ENCODE measurements at regions not wholly inside any gene's neighbourhood (a gene's known extent, or its start where the extent isn't known, plus 50 kb on each side); places are given as distances from the start of the nearest gene placed in this dataset.

DNA sequence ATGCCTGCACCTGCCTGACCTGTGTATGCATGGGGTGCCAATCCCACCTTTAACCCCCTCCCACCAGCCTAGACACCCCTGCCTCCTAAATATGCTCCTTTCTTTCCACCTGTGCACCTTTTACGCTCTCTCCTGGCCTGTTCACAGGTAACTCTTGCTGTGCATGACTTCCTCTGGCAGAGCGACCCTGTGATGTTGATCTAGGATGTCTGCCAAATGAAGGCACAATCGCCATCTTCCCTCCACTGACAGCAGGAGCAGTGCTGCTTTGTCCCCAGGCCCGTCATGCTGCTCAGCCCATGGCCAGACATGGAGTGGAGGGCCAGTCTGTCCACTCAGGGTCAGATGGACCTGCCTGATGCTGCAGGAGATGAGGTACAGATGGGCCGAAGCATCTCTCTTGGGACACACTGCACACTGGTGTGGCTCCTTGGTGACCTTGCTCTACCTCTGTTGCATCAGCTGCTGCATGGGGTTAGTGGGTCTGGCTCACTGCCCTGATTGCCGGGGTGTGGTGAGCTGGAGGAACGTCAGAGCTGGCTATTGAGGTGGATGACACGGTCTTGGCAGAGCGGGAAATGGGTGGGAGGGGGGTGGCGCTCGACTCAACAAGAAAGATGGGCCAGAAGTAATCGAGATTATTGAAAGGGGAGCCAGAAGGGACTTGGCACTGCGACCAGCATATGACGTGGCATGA, 101.7 kb upstream of the PITX1 start:
- Histone ChIP-seq H3K4me3 (ENCODE audit: low read length) (no peak overlapping the region), H3K9ac (ENCODE audit: low read length) (no peak overlapping the region), H3K27ac (ENCODE audit: low read length) (no peak overlapping the region), H3K27me3 (ENCODE audit: low read depth, low read length) (no peaks in the 10 kb centered on the region), H3K36me3 (replicated peaks; ENCODE audit: low read depth, low read length) (no peaks in the 10 kb centered on the region), H3K9me3 (ENCODE audit: insufficient read depth, low read length) (no peaks in the 10 kb centered on the region), H4K20me1 (ENCODE audit: insufficient read depth, low read length) (no peaks in the 10 kb centered on the region), H3K4me1 (ENCODE audit: low read length) (peaks cover 3% of the 10 kb centered on the region), H2AFZ (ENCODE audit: low read depth, low read length) (no peak overlapping the region), H3K4me2 (ENCODE audit: low read length) (no peak overlapping the region), H3K79me2 (ENCODE audit: low read length) (no peaks in the 10 kb centered on the region)
- TF ChIP-seq, protein P1, sequence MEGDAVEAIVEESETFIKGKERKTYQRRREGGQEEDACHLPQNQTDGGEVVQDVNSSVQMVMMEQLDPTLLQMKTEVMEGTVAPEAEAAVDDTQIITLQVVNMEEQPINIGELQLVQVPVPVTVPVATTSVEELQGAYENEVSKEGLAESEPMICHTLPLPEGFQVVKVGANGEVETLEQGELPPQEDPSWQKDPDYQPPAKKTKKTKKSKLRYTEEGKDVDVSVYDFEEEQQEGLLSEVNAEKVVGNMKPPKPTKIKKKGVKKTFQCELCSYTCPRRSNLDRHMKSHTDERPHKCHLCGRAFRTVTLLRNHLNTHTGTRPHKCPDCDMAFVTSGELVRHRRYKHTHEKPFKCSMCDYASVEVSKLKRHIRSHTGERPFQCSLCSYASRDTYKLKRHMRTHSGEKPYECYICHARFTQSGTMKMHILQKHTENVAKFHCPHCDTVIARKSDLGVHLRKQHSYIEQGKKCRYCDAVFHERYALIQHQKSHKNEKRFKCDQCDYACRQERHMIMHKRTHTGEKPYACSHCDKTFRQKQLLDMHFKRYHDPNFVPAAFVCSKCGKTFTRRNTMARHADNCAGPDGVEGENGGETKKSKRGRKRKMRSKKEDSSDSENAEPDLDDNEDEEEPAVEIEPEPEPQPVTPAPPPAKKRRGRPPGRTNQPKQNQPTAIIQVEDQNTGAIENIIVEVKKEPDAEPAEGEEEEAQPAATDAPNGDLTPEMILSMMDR (IDR thresholded peaks at IDR 0.05; ENCODE audit: low read depth, low read length), result no peak
- TF ChIP-seq EZH2phosphoT487 (IDR thresholded peaks at IDR 0.05; ENCODE audit: low read depth), result no peak

DNA sequence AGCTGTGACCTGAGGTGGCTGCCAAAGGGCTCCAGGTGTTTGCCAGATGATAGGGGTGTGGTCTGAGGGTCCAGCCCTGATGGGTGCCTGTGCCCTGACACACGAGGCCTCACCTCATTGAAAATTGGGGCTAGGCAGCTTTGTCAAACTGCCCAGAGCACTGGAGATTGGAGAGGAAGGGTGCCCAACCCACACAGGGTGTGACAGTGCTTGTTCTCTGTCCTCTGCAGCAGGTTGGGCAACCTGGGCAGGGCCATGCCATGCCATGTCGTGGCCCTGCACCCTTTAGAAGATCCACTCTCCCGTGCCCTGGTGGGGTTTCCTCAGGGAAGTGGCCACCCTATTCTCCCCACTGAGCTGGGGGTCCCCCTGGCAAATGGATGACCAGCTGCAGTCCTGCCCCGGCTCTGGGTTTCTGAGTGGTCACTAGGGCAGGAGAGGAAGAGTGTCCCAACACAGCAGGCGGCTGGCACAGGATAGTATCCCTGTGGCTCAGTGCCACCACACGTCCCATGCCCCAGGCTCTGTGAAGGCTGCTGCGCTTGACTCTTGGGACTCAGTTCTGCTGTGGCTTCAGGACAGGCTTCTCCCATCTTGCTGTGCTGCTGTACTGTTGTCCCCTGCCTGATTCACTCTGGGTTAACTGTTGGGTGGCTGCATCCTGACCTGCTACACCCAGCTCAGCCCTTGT, 100.8 kb upstream of the PITX1 start:
- Histone ChIP-seq H2AFZ (ENCODE audit: low read depth, low read length) (no peak overlapping the region), H3K4me2 (ENCODE audit: low read length) (no peak overlapping the region), H3K27ac (ENCODE audit: low read length) (no peak overlapping the region)

GRCh38 chr5:135133698-135134515, 99.9 kb upstream of the PITX1 start:
- no peak overlapping the region for H3K4me3 ChIP-seq (ENCODE audit: low read length)
- H3K9ac ChIP-seq (ENCODE audit: low read length), result no peak overlapping the region
- no peaks in the 10 kb centered on the region for H3K79me2 ChIP-seq (ENCODE audit: low read length)
- H4K20me1 ChIP-seq (ENCODE audit: insufficient read depth, low read length), result no peaks in the 10 kb centered on the region
- TF ChIP-seq, protein P1 (IDR thresholded peaks at IDR 0.05; ENCODE audit: low read depth, low read length), result no peak
- TF ChIP-seq EZH2phosphoT487 (IDR thresholded peaks at IDR 0.05; ENCODE audit: low read depth), result no peak
- H3K4me1 ChIP-seq (ENCODE audit: low read length), result no peaks in the 10 kb centered on the region
- no peaks in the 10 kb centered on the region for H3K9me3 ChIP-seq (ENCODE audit: insufficient read depth, low read length)
- H3K27me3 ChIP-seq (ENCODE audit: low read depth, low read length), result no peaks in the 10 kb centered on the region
- no peak overlapping the region for H3K27ac ChIP-seq (ENCODE audit: low read length)
- no peak overlapping the region for H3K4me2 ChIP-seq (ENCODE audit: low read length)
- no peaks in the 10 kb centered on the region for H3K36me3 ChIP-seq (replicated peaks; ENCODE audit: low read depth, low read length)
- no peak overlapping the region for H2AFZ ChIP-seq (ENCODE audit: low read depth, low read length)

More for the DNA sequence above, 100.8 kb upstream of the PITX1 start:
- Histone ChIP-seq H3K9me3 (ENCODE audit: insufficient read depth, low read length) (no peaks in the 10 kb centered on the region), H3K4me1 (ENCODE audit: low read length) (no peaks in the 10 kb centered on the region), H3K9ac (ENCODE audit: low read length) (no peak overlapping the region), H3K4me3 (ENCODE audit: low read length) (no peak overlapping the region), H4K20me1 (ENCODE audit: insufficient read depth, low read length) (no peaks in the 10 kb centered on the region), H3K79me2 (ENCODE audit: low read length) (no peaks in the 10 kb centered on the region), H3K27me3 (ENCODE audit: low read depth, low read length) (no peaks in the 10 kb centered on the region), H3K36me3 (replicated peaks; ENCODE audit: low read depth, low read length) (no peaks in the 10 kb centered on the region)
- TF ChIP-seq, protein P1 (IDR thresholded peaks at IDR 0.05; ENCODE audit: low read depth, low read length), result no peak
- TF ChIP-seq EZH2phosphoT487 (IDR thresholded peaks at IDR 0.05; ENCODE audit: low read depth), result no peak

DNA sequence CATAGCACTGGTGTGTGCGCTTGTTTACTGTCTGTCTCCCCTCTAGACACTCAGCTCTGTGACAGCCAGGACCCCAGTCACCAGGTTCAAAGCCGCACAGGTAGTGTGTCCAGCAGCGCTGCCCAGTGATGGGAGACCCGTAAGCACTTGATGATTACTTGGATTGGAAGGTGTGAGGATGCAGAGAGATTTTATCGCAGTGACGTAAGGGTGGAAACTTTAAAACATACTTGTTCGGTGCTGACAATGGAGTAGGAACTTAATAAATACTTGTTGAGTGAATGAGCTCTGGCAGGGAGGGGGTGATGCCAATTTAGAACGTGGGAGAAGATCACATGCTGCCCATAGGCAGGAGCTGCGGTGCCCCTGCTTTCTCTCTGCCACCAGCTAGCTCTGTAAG, 99.2 kb upstream of the PITX1 start:
- Histone ChIP-seq H2AFZ (ENCODE audit: low read depth, low read length) (no peak overlapping the region), H3K4me3 (ENCODE audit: low read length) (no peak overlapping the region), H3K79me2 (ENCODE audit: low read length) (no peaks in the 10 kb centered on the region), H3K27me3 (ENCODE audit: low read depth, low read length) (no peaks in the 10 kb centered on the region), H3K9ac (ENCODE audit: low read length) (no peak overlapping the region), H3K9me3 (ENCODE audit: insufficient read depth, low read length) (no peaks in the 10 kb centered on the region), H3K4me1 (ENCODE audit: low read length) (no peaks in the 10 kb centered on the region), H4K20me1 (ENCODE audit: insufficient read depth, low read length) (no peaks in the 10 kb centered on the region), H3K4me2 (ENCODE audit: low read length) (no peak overlapping the region), H3K36me3 (replicated peaks; ENCODE audit: low read depth, low read length) (no peaks in the 10 kb centered on the region), H3K27ac (ENCODE audit: low read length) (no peak overlapping the region)
- TF ChIP-seq, protein P1 (IDR thresholded peaks at IDR 0.05; ENCODE audit: low read depth, low read length), result no peak
- no peak for TF ChIP-seq EZH2phosphoT487 (IDR thresholded peaks at IDR 0.05; ENCODE audit: low read depth)

Measured in OCI-LY3 (cell line).